CD4-positive, alpha-beta memory T cell (primary cell): ENCODE measurements at regions not wholly inside any gene's neighbourhood (a gene's known extent, or its start where the extent isn't known, plus 50 kb on each side); places are given as distances from the start of the nearest gene placed in this dataset.
"Not testable (repeated sequence)": the region's sequence is repeated elsewhere in the genome, so short reads cannot be mapped to it uniquely, and the experiment has no call there.

ENCODE experiments used
- CTCF ChIA-PET: fragments of 350-600 bp; sonication (Branson Sonifier 250); formaldehyde crosslinking; loops from one replicate; lab custom pipeline; 2021; ENCODE audit warnings: inconsistent platforms; ENCODE audit not compliant: partially characterized antibody; lab: Charles Lee
- POLR2A ChIA-PET: fragments of 350-600 bp; sonication (Branson Sonifier 250); formaldehyde crosslinking; loops from one replicate; lab custom pipeline; 2021; ENCODE audit not compliant: partially characterized antibody; lab: Charles Lee
- DNase-seq, 5 donors: peaks; one replicate each; pipeline versions ENCODE4 v3.0.0 to v3.0.0-alpha.2; 2020 to 2022; ENCODE audit warnings: mixed read lengths in 1 of 5
- H3K27ac ChIP-seq: one replicate; pipeline ENCODE4 v1.7.0; 2013; ENCODE audit warnings: low read depth, low read length
- H3K27me3 ChIP-seq: 2 replicates; pipeline ENCODE4 v1.7.0; 2013; ENCODE audit warnings: mild to moderate bottlenecking, low read length, moderate library complexity; ENCODE audit not compliant: insufficient read depth
- H3K36me3 ChIP-seq: 2 replicates; pipeline ENCODE4 v1.7.0; 2013; ENCODE audit warnings: mild to moderate bottlenecking, low read length, moderate library complexity; ENCODE audit not compliant: insufficient read depth
- H3K4me1 ChIP-seq: 2 replicates; pipeline ENCODE4 v1.7.0; 2013; ENCODE audit warnings: mild to moderate bottlenecking, low read length, moderate library complexity; ENCODE audit not compliant: insufficient read depth
- H3K4me3 ChIP-seq, 2 donors: one replicate each; pipeline ENCODE4 v1.7.0; 2013; ENCODE audit warnings: low read length in 2 of 2, mild to moderate bottlenecking in 1 of 2
- H3K9me3 ChIP-seq, 2 donors: one replicate each; pipeline ENCODE4 v1.7.0; 2013; ENCODE audit warnings: low read length in 2 of 2, control low read depth in 1 of 2; ENCODE audit not compliant: control insufficient read depth in 1 of 2
- H3K27ac Mint-ChIP-seq, 7 donors: one replicate each; pipeline ENCODE4 v1.8.0; 2020 to 2021; ENCODE audit warnings: mixed read lengths in 7 of 7, mild to moderate bottlenecking in 6 of 7, inconsistent platforms in 3 of 7, moderate library complexity in 3 of 7
- H3K27me3 Mint-ChIP-seq, 2 donors: one replicate each; pipeline ENCODE4 v1.8.0; 2020 to 2021; ENCODE audit warnings: mixed read lengths in 2 of 2
- H3K36me3 Mint-ChIP-seq, 2 donors: one replicate each; pipeline ENCODE4 v1.8.0; 2020 to 2021; ENCODE audit warnings: mixed read lengths in 2 of 2, inconsistent platforms in 1 of 2, mild to moderate bottlenecking in 1 of 2
- H3K4me1 Mint-ChIP-seq, 4 donors: one replicate each; pipeline ENCODE4 v1.8.0; 2020 to 2021; ENCODE audit warnings: mixed read lengths in 4 of 4, mild to moderate bottlenecking in 1 of 4
- H3K4me3 Mint-ChIP-seq, 8 donors: one replicate each; pipeline ENCODE4 v1.8.0; 2020 to 2021; ENCODE audit warnings: mixed read lengths in 8 of 8, mild to moderate bottlenecking in 7 of 8, moderate library complexity in 6 of 8, inconsistent platforms in 3 of 8
- H3K9me3 Mint-ChIP-seq, 8 donors: one replicate each; pipeline ENCODE4 v1.8.0; 2020 to 2021; ENCODE audit warnings: mixed read lengths in 8 of 8, mild to moderate bottlenecking in 5 of 8, inconsistent platforms in 3 of 8, moderate library complexity in 1 of 8
- intact Hi-C: fragments of 100-400 bp; cut with micrococcal nuclease; formaldehyde crosslinking; loops from one replicate; pipeline ENCODE4 v1.15.1; 2023

- H3K4me1 Mint-ChIP-seq = peaks cover 0 to 1% (median 0%) of the 10 kb centered on the region in 4 donors
- H3K27ac ChIP-seq = no peak overlapping the region
- H3K4me3 Mint-ChIP-seq = no peak overlapping the region
- no peak for DNase-seq
- H3K27me3 Mint-ChIP-seq = no peaks in the 10 kb centered on the region
- peaks cover 0 to 1% (median 0%) of the 10 kb centered on the region in 8 donors for H3K9me3 Mint-ChIP-seq
- no peaks in the 10 kb centered on the region for H3K36me3 ChIP-seq
- no peaks in the 10 kb centered on the region for H3K9me3 ChIP-seq
- no peaks in the 10 kb centered on the region for H3K4me1 ChIP-seq
- no peak overlapping the region for H3K27ac Mint-ChIP-seq
- intact Hi-C loops = no loop called here
- H3K36me3 Mint-ChIP-seq = no peaks in the 10 kb centered on the region
- ChIA-PET POLR2A (no interaction called here), CTCF (no interaction called here)
- no peak overlapping the region for H3K4me3 ChIP-seq
- no peaks in the 10 kb centered on the region for H3K27me3 ChIP-seq
Observed at GRCh38 chr12:28782812-28783211, 366.3 kb upstream of the FAR2 start.

- Histone ChIP-seq H3K36me3 (no peaks in the 10 kb centered on the region), H3K27ac (no peak overlapping the region), H3K4me1 (no peaks in the 10 kb centered on the region), H3K27me3 (no peaks in the 10 kb centered on the region), H3K9me3 (no peaks in the 10 kb centered on the region), H3K4me3 (no peak overlapping the region)
- no peak overlapping the region for H3K4me3 Mint-ChIP-seq
- CTCF ChIA-PET = no interaction called here
- H3K9me3 Mint-ChIP-seq = peaks cover 0 to 1% (median 0%) of the 10 kb centered on the region in 8 donors
- intact Hi-C loops = no loop called here
- H3K27me3 Mint-ChIP-seq = no peaks in the 10 kb centered on the region
- POLR2A ChIA-PET = no interaction called here
- H3K36me3 Mint-ChIP-seq = no peaks in the 10 kb centered on the region
- H3K27ac Mint-ChIP-seq = no peak overlapping the region
- no peak for DNase-seq
- H3K4me1 Mint-ChIP-seq = no peaks in the 10 kb centered on the region
Observed at GRCh38 chr12:28787151-28787550, 361.9 kb upstream of the FAR2 start.

- H3K9me3 ChIP-seq, H3K9me3 Mint-ChIP-seq, H3K27ac Mint-ChIP-seq, H3K4me3 ChIP-seq, intact Hi-C loops, H3K27me3 Mint-ChIP-seq, H3K4me1 ChIP-seq, H3K27me3 ChIP-seq, CTCF ChIA-PET, H3K36me3 ChIP-seq, POLR2A ChIA-PET, H3K27ac ChIP-seq, DNase-seq, H3K36me3 Mint-ChIP-seq, H3K4me1 Mint-ChIP-seq, H3K4me3 Mint-ChIP-seq: not testable (repeated sequence)
Observed at GRCh38 chr12:28788256-28788655, 360.8 kb upstream of the FAR2 start.

GRCh38 chr12:28793581-28794151 lies 355.4 kb upstream of the FAR2 start:
- no peak overlapping the region for H3K4me3 Mint-ChIP-seq
- Histone ChIP-seq H3K4me3 (no peak overlapping the region), H3K27me3 (no peaks in the 10 kb centered on the region), H3K36me3 (no peaks in the 10 kb centered on the region), H3K4me1 (no peaks in the 10 kb centered on the region), H3K27ac (no peak overlapping the region), H3K9me3 (no peaks in the 10 kb centered on the region)
- ChIA-PET POLR2A (interaction anchor here (0.6 kb wide), 1 partner anchor 201 kb away, joined by 3 read pairs; no protein-coding TSS in a partner anchor), CTCF (no interaction called here)
- H3K27me3 Mint-ChIP-seq = peaks cover 0 to 5% of the 10 kb centered on the region in 2 donors
- intact Hi-C loops = no loop called here
- no peaks in the 10 kb centered on the region for H3K4me1 Mint-ChIP-seq
- H3K9me3 Mint-ChIP-seq = peaks cover 0 to 2% (median 0%) of the 10 kb centered on the region in 8 donors
- H3K27ac Mint-ChIP-seq = no peak overlapping the region
- no peaks in the 10 kb centered on the region for H3K36me3 Mint-ChIP-seq
- DNase-seq = no peak

- CTCF ChIA-PET = no interaction called here
- Histone ChIP-seq H3K9me3 (no peaks in the 10 kb centered on the region), H3K36me3 (no peaks in the 10 kb centered on the region), H3K4me3 (no peak overlapping the region), H3K4me1 (no peaks in the 10 kb centered on the region), H3K27me3 (no peaks in the 10 kb centered on the region), H3K27ac (no peak overlapping the region)
- peaks cover 0 to 2% (median 0%) of the 10 kb centered on the region in 8 donors for H3K9me3 Mint-ChIP-seq
- peaks cover 0 to 5% of the 10 kb centered on the region in 2 donors for H3K27me3 Mint-ChIP-seq
- intact Hi-C loops = no loop called here
- no peaks in the 10 kb centered on the region for H3K36me3 Mint-ChIP-seq
- POLR2A ChIA-PET = interaction anchor here (0.6 kb wide), 1 partner anchor 201 kb away, joined by 3 read pairs; no protein-coding TSS in a partner anchor
- DNase-seq = no peak
- H3K4me3 Mint-ChIP-seq = no peak overlapping the region
- H3K27ac Mint-ChIP-seq = no peak overlapping the region
- no peaks in the 10 kb centered on the region for H3K4me1 Mint-ChIP-seq
Observed at GRCh38 chr12:28794211-28794610, 354.9 kb upstream of the FAR2 start.

GRCh38 chr12:28794786-28795185 lies 354.3 kb upstream of the FAR2 start:
- H3K27me3 ChIP-seq = no peaks in the 10 kb centered on the region
- H3K4me3 ChIP-seq = no peak overlapping the region
- ChIA-PET POLR2A (no interaction called here), CTCF (no interaction called here)
- Mint-ChIP-seq H3K4me3 (no peak overlapping the region), H3K9me3 (peaks cover 0 to 2% (median 0%) of the 10 kb centered on the region in 8 donors), H3K27ac (no peak overlapping the region), H3K27me3 (peaks cover 0 to 5% of the 10 kb centered on the region in 2 donors), H3K4me1 (no peaks in the 10 kb centered on the region), H3K36me3 (no peaks in the 10 kb centered on the region)
- no peak for DNase-seq
- intact Hi-C loops = no loop called here
- H3K4me1 ChIP-seq = no peaks in the 10 kb centered on the region
- H3K36me3 ChIP-seq = no peaks in the 10 kb centered on the region
- H3K9me3 ChIP-seq = no peaks in the 10 kb centered on the region
- no peak overlapping the region for H3K27ac ChIP-seq

GRCh38 chr12:28795311-28795710 lies 353.8 kb upstream of the FAR2 start:
- no peak for DNase-seq
- H3K27ac ChIP-seq = no peak overlapping the region
- peaks cover 0 to 2% (median 0%) of the 10 kb centered on the region in 8 donors for H3K9me3 Mint-ChIP-seq
- H3K4me3 ChIP-seq = no peak overlapping the region
- no peaks in the 10 kb centered on the region for H3K27me3 ChIP-seq
- no peaks in the 10 kb centered on the region for H3K36me3 Mint-ChIP-seq
- H3K4me1 ChIP-seq = no peaks in the 10 kb centered on the region
- POLR2A ChIA-PET = no interaction called here
- H3K4me3 Mint-ChIP-seq = no peak overlapping the region
- H3K36me3 ChIP-seq = no peaks in the 10 kb centered on the region
- H3K27ac Mint-ChIP-seq = no peak overlapping the region
- peaks cover 0 to 5% of the 10 kb centered on the region in 2 donors for H3K27me3 Mint-ChIP-seq
- CTCF ChIA-PET = no interaction called here
- intact Hi-C loops = no loop called here
- H3K4me1 Mint-ChIP-seq = no peaks in the 10 kb centered on the region
- H3K9me3 ChIP-seq = no peaks in the 10 kb centered on the region
